ENCODE measurements at regions not wholly inside any gene's neighbourhood (a gene's known extent, or its start where the extent isn't known, plus 50 kb on each side); places are given as distances from the start of the nearest gene placed in this dataset.
"Not testable (repeated sequence)": the region's sequence is repeated elsewhere in the genome, so short reads cannot be mapped to it uniquely, and the experiment has no call there.

DNA sequence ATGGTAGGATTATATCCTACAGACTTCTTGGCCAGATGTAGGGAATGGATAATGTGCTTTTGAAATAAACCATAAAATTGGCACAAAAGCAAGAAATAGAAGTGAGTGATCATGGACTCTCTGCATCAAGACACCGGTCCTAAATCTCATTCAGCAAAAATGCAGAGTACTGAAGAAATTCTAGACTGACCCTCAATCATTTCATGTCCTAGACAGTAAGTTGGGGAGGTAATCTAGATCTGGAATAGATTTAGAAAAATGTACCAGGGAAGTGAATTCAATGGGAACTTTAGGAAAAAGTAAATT lies 69.7 kb upstream of the ADTRP start:
- no peaks in the 10 kb centered on the region for H3K36me3 Mint-ChIP-seq (ENCODE audit: low read depth)
- H3K4me1 Mint-ChIP-seq (ENCODE audit: low read depth), result peaks cover under 1% of the 10 kb centered on the region
- no peak for DNase-seq (ENCODE audit: low spot score)
- no peaks in the 10 kb centered on the region for H3K9me3 Mint-ChIP-seq (ENCODE audit: low read depth)
- no peak for TF ChIP-seq CTCF (IDR thresholded peaks at IDR 0.05)
- no peak overlapping the region for H3K27ac Mint-ChIP-seq (ENCODE audit: unreplicated experiment)
- H3K27me3 Mint-ChIP-seq (ENCODE audit: low read depth), result no peaks in the 10 kb centered on the region
- H3K4me3 Mint-ChIP-seq (ENCODE audit: unreplicated experiment), result no peak overlapping the region

- no peaks in the 10 kb centered on the region for H3K4me1 Mint-ChIP-seq (ENCODE audit: low read depth)
- no peaks in the 10 kb centered on the region for H3K36me3 Mint-ChIP-seq (ENCODE audit: low read depth)
- H3K9me3 Mint-ChIP-seq (ENCODE audit: low read depth), result no peaks in the 10 kb centered on the region
- no peak for TF ChIP-seq CTCF (IDR thresholded peaks at IDR 0.05)
- no peak overlapping the region for H3K27ac Mint-ChIP-seq (ENCODE audit: unreplicated experiment)
- no peaks in the 10 kb centered on the region for H3K27me3 Mint-ChIP-seq (ENCODE audit: low read depth)
- no peak for DNase-seq (ENCODE audit: low spot score)
- H3K4me3 Mint-ChIP-seq (ENCODE audit: unreplicated experiment), result no peak overlapping the region
These were observed 69.1 kb upstream of the ADTRP start for GRCh38 chr6:11847515-11848345.

DNA sequence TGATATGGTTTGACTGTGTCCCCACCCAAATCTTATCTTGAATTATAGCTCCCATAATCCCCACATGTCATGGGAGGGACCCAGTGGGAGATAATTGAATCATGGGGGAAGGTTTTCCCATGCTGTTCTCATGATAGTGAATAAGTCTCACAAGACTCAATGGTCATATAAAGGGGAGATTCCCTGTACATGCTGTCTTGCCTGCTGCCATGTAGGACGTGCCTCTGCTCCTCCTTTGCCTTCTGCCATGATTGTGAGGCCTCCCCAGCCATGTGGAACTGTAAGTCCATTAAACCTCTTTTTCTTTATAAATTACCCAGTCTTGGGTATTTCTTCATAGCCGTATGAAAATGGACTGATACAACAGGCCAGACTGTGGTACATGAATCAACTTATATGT lies 68.5 kb upstream of the ADTRP start:
- H3K27ac Mint-ChIP-seq (ENCODE audit: unreplicated experiment); H3K4me1 Mint-ChIP-seq (ENCODE audit: low read depth); H3K27me3 Mint-ChIP-seq (ENCODE audit: low read depth); H3K36me3 Mint-ChIP-seq (ENCODE audit: low read depth); H3K9me3 Mint-ChIP-seq (ENCODE audit: low read depth); DNase-seq (ENCODE audit: low spot score); H3K4me3 Mint-ChIP-seq (ENCODE audit: unreplicated experiment): not testable (repeated sequence)

- no peaks in the 10 kb centered on the region for H3K27me3 Mint-ChIP-seq (ENCODE audit: low read depth)
- H3K36me3 Mint-ChIP-seq (ENCODE audit: low read depth), result no peaks in the 10 kb centered on the region
- H3K4me1 Mint-ChIP-seq (ENCODE audit: low read depth), result no peaks in the 10 kb centered on the region
- no peak for DNase-seq (ENCODE audit: low spot score)
- no peak overlapping the region for H3K27ac Mint-ChIP-seq (ENCODE audit: unreplicated experiment)
- no peak for TF ChIP-seq CTCF (IDR thresholded peaks at IDR 0.05)
- peaks cover 5% of the 10 kb centered on the region for H3K9me3 Mint-ChIP-seq (ENCODE audit: low read depth)
- no peak overlapping the region for H3K4me3 Mint-ChIP-seq (ENCODE audit: unreplicated experiment)
These were observed 67.3 kb upstream of the ADTRP start for GRCh38 chr6:11845664-11846577.

DNA sequence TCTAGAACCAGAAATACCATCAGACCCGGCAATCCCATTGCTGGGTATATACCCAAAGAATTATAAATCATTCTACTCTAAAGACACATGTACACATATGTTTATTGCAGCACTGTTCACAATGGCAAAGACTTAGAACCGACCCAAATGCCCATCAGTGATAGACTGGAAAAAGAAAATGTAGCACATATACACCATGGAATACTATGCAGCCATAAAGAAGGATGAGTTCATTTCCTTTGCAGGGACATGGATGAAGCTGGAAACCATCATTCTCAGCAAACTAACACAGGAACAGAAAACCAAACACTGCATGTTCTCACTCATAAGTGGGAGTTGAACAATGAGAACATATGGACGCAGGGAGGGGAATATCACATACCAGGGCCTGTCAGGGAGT lies 64.2 kb upstream of the ADTRP start:
- Mint-ChIP-seq H3K36me3 (ENCODE audit: low read depth) (peaks cover 10% of the 10 kb centered on the region), H3K9me3 (ENCODE audit: low read depth) (peaks cover 29% of the 10 kb centered on the region)
- not testable (repeated sequence) for H3K4me1 Mint-ChIP-seq (ENCODE audit: low read depth); H3K27me3 Mint-ChIP-seq (ENCODE audit: low read depth); H3K4me3 Mint-ChIP-seq (ENCODE audit: unreplicated experiment); H3K27ac Mint-ChIP-seq (ENCODE audit: unreplicated experiment); DNase-seq (ENCODE audit: low spot score)

DNA sequence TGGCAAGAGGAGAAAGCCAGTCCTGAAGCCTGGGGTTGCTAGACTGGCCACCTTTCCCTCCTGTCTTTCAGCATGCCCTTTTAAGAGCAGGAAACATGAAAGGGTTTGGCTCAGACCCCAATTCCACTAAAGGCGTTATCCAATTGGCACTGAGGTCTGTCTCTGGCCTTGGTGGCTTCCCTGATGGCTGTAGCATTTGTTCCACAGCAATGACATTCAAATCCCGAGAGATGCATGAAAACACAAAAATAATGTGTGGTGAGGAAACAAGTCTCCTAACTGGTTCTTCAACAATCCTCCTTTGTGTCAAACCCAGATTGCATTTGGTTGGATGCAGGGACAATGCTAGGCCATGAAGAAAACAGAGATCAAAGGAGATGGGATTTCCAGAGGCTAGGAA lies 56.5 kb upstream of the ADTRP start:
- H3K27me3 Mint-ChIP-seq (ENCODE audit: low read depth), result no peaks in the 10 kb centered on the region
- no peaks in the 10 kb centered on the region for H3K4me1 Mint-ChIP-seq (ENCODE audit: low read depth)
- DNase-seq (ENCODE audit: low spot score), result no peak
- H3K9me3 Mint-ChIP-seq (ENCODE audit: low read depth), result peaks cover 20% of the 10 kb centered on the region
- H3K36me3 Mint-ChIP-seq (ENCODE audit: low read depth), result peaks cover 9% of the 10 kb centered on the region
- H3K4me3 Mint-ChIP-seq (ENCODE audit: unreplicated experiment), result no peak overlapping the region
- TF ChIP-seq CTCF (IDR thresholded peaks at IDR 0.05), result no peak
- no peak overlapping the region for H3K27ac Mint-ChIP-seq (ENCODE audit: unreplicated experiment)

Measured in chondrocyte (in vitro differentiated cells).